GM12878 (cell line): ENCODE measurements at regions not wholly inside any gene's neighbourhood (a gene's known extent, or its start where the extent isn't known, plus 50 kb on each side); places are given as distances from the start of the nearest gene placed in this dataset.

Experiments
- ATAC-seq: fragments of 200-7000 bp; cut with Tn5 transposase; 3 replicates; pipeline ENCODE4 v1.9.1; 2020; ENCODE audit warnings: mild to moderate bottlenecking, moderate library complexity
- BruUV-seq: library from RNA; stranded (reverse); fragments of 400-500 nt; replicated peaks from 2 replicates; lab custom pipeline; 2021; lab: Mats Ljungman, UMichigan
- CTCF ChIA-PET: fragments of 300-600 bp; sonication (Branson Sonifier 250); formaldehyde crosslinking; extraction: SDS; loops from one replicate; lab custom pipeline; 2021; ENCODE audit warnings: inconsistent platforms; lab: Yijun Ruan, JAX
- POLR2A ChIA-PET: fragments of 350-600 bp; formaldehyde crosslinking; extraction: SDS; loops from one replicate; lab custom pipeline; 2021; ENCODE audit warnings: inconsistent platforms; lab: Charles Lee
- RAD21 ChIA-PET: fragments of 300-600 bp; sonication (Branson Sonifier 250); formaldehyde crosslinking; loops from one replicate; lab custom pipeline; 2023; ENCODE audit warnings: antibody characterized with exemption; ENCODE audit not compliant: unreplicated experiment; lab: Charles Lee
- SMC1A ChIA-PET: fragments of 300-600 bp; sonication (Branson Sonifier 250); formaldehyde crosslinking; loops from one replicate; lab custom pipeline; 2023; ENCODE audit not compliant: unreplicated experiment, uncharacterized antibody; lab: Charles Lee
- DNase-seq: peaks from one replicate; pipeline ENCODE4 v3.0.0-alpha.2; 2011; ENCODE audit warnings: low read depth, low spot score
- FAIRE-seq: peaks from 3 replicates; lab custom pipeline; 2011; peaks lifted over from hg19 to GRCh38; lab: Jason Lieb, UNC
- H2AFZ ChIP-seq: 2 replicates; pipeline ENCODE4 v1.6.0; 2011; ENCODE audit warnings: low read depth, low read length, control low read depth; ENCODE audit not compliant: control insufficient read depth
- H3K27ac ChIP-seq: 2 replicates; pipeline ENCODE4 v1.5.1; 2011; ENCODE audit warnings: control low read depth; ENCODE audit not compliant: control insufficient read depth, insufficient read depth
- H3K27me3 ChIP-seq, 2 experiments: replicated peaks in 1 of 2; 2 replicates each; pipeline versions ENCODE4 v1.6.0 to v1.6.1; 2011; ENCODE audit warnings: low read length in 1 of 2; ENCODE audit not compliant: control insufficient read depth in 2 of 2, insufficient read depth in 2 of 2
- H3K36me3 ChIP-seq, 2 experiments: 2 replicates each; pipeline ENCODE4 v1.5.1; 2011; ENCODE audit warnings: low read length in 1 of 2; ENCODE audit not compliant: control insufficient read depth in 2 of 2, insufficient read depth in 2 of 2
- H3K4me1 ChIP-seq: 2 replicates; pipeline ENCODE4 v1.6.1; 2011; ENCODE audit warnings: mild to moderate bottlenecking, low read length, moderate library complexity, mixed read lengths; ENCODE audit not compliant: control insufficient read depth, insufficient read depth
- H3K4me2 ChIP-seq: 2 replicates; pipeline ENCODE4 v1.6.0; 2011; ENCODE audit warnings: control low read depth; ENCODE audit not compliant: control insufficient read depth, insufficient read depth
- H3K4me3 ChIP-seq: fragments of 200-600 bp; sonication (generic); 2 replicates; pipeline ENCODE4 v1.5.1; 2016
- H3K79me2 ChIP-seq: 2 replicates; pipeline ENCODE4 v1.6.0; 2011; ENCODE audit warnings: low read length; ENCODE audit not compliant: control insufficient read depth, insufficient read depth
- H3K9ac ChIP-seq: 2 replicates; pipeline ENCODE4 v1.8.0; 2011; ENCODE audit warnings: low read length, control low read depth, mixed read lengths; ENCODE audit not compliant: control insufficient read depth, insufficient read depth
- H3K9me3 ChIP-seq: replicated peaks from 3 replicates; pipeline ENCODE4 v1.5.1; 2011; ENCODE audit warnings: mild to moderate bottlenecking, low read length; ENCODE audit not compliant: control insufficient read depth, insufficient read depth
- H4K20me1 ChIP-seq: 2 replicates; pipeline ENCODE4 v1.6.0; 2011; ENCODE audit not compliant: control insufficient read depth, insufficient read depth
- BMI1 ChIP-seq: fragments of 450-650 bp; IDR thresholded peaks from 2 replicates; pipeline ENCODE4 v1.6.1; 2016; ENCODE audit warnings: mild to moderate bottlenecking, moderate library complexity, borderline replicate concordance
- CBX3 ChIP-seq: fragments of 200-600 bp; sonication (generic); IDR thresholded peaks from 2 replicates; pipeline ENCODE4 v1.6.1; 2016; ENCODE audit warnings: low read depth, borderline replicate concordance
- CHD1 ChIP-seq: IDR thresholded peaks from 2 replicates; pipeline ENCODE4 v1.6.1; 2012; ENCODE audit warnings: low read depth, low read length, improper control_type of control experiment
- EED ChIP-seq: sonication (generic); IDR thresholded peaks from 2 replicates; pipeline ENCODE4 v1.6.1; 2016; ENCODE audit warnings: antibody characterized with exemption, low read depth
- EGR1 ChIP-seq, 2 experiments: IDR thresholded peaks; 1 replicate in 1 of 2; 2 replicates in 1 of 2; pipeline ENCODE4 v1.6.1; 2011 to 2012; ENCODE audit warnings: low read depth in 2 of 2, low read length in 2 of 2, borderline replicate concordance in 1 of 2, mild to moderate bottlenecking in 1 of 2, moderate library complexity in 1 of 2
- EZH2 ChIP-seq: IDR thresholded peaks from 2 replicates; pipeline ENCODE4 v1.6.1; 2012; ENCODE audit warnings: low read depth, mild to moderate bottlenecking, control low read depth, inconsistent platforms, low read length, borderline replicate concordance; ENCODE audit not compliant: control insufficient read depth
- JUNB ChIP-seq: IDR thresholded peaks from 2 replicates; pipeline ENCODE4 v1.6.1; 2016; ENCODE audit warnings: antibody characterized with exemption, mild to moderate bottlenecking
- MYC ChIP-seq: IDR thresholded peaks from 2 replicates; pipeline ENCODE4 v1.6.1; 2011; ENCODE audit warnings: mild to moderate bottlenecking, low read length, moderate library complexity, inconsistent platforms; ENCODE audit not compliant: insufficient read depth, insufficient replicate concordance, insufficient read length, severe bottlenecking
- NBN ChIP-seq: fragments of 450-650 bp; IDR thresholded peaks from 2 replicates; pipeline ENCODE4 v1.6.1; 2016
- NFYA ChIP-seq: IDR thresholded peaks from 2 replicates; pipeline ENCODE4 v1.6.1; 2011; ENCODE audit warnings: low read depth, mild to moderate bottlenecking, low read length, improper control_type of control experiment, borderline replicate concordance
- SP1 ChIP-seq: IDR thresholded peaks from one replicate; pipeline ENCODE4 v1.6.1; 2011; ENCODE audit warnings: low read depth, low read length
- SREBF2 ChIP-seq: IDR thresholded peaks from 2 replicates; pipeline ENCODE4 v1.6.1; 2012; ENCODE audit warnings: mild to moderate bottlenecking, low read length
- TAF1 ChIP-seq: IDR thresholded peaks from 2 replicates; pipeline ENCODE4 v1.6.1; 2011; ENCODE audit warnings: mild to moderate bottlenecking, low read depth, low read length, borderline replicate concordance
- TCF3 ChIP-seq: IDR thresholded peaks from 2 replicates; pipeline ENCODE4 v1.6.1; 2012; ENCODE audit warnings: low read depth, mild to moderate bottlenecking, low read length, borderline replicate concordance; ENCODE audit not compliant: insufficient read depth
- ZNF207 ChIP-seq: fragments of 450-650 bp; IDR thresholded peaks from 2 replicates; pipeline ENCODE4 v1.6.1; 2014; ENCODE audit warnings: antibody characterized with exemption, mild to moderate bottlenecking, borderline replicate concordance
- ZNF274 ChIP-seq: IDR thresholded peaks from one replicate; pipeline ENCODE4 v1.8.0; 2011; ENCODE audit not compliant: insufficient read length, insufficient read depth
- WGBS: methylation state at CpG from one replicate; pipeline ENCODE4 v1.1.6; 2016; ENCODE audit warnings: low lambda C conversion rate; ENCODE audit not compliant: insufficient replicate concordance, insufficient coverage; ENCODE audit errors: missing lambda C conversion rate; 5-methylcytosine and 5-hydroxymethylcytosine counted together
- in situ Hi-C: fragments of 300-500 bp; cut with MboI; formaldehyde crosslinking; loops from 9 replicates; pipeline ENCODE4 v1.14.3; 2018; ENCODE audit warnings: mixed read lengths
- intact Hi-C: fragments of 100-400 bp; cut with micrococcal nuclease; formaldehyde crosslinking; loops from one replicate; pipeline ENCODE4 v1.14.2; 2022; ENCODE audit not compliant: unreplicated experiment

GRCh38 chr2:54373855-54374254 is 82.3 kb upstream of the SPTBN1 start:
- TF ChIP-seq EED: no peak
- no peak for TF ChIP-seq EGR1 (IDR thresholded peaks at IDR 0.05; ENCODE audit: borderline replicate concordance in 1 of 2, low read depth in 2 of 2, low read length in 2 of 2)
- TF ChIP-seq JUNB: peak; percentile 21; the same call in 1 of the 2 replicates
- no peaks in the 10 kb centered on the region; a peak in 1 of 4 replicates for H3K27me3 ChIP-seq
- WGBS: 18% methylated on average over 3 of the region's 3 CpGs
- H3K36me3 ChIP-seq: no peaks in the 10 kb centered on the region
- POLR2A ChIA-PET: no interaction called here
- H2AFZ ChIP-seq: no peak overlapping the region
- FAIRE-seq (no peak), ATAC-seq (no peak), DNase-seq (no peak)
- H4K20me1 ChIP-seq: no peaks in the 10 kb centered on the region
- H3K27ac ChIP-seq: no peak overlapping the region
- RAD21 ChIA-PET: no interaction called here
- no peaks in the 10 kb centered on the region for H3K4me1 ChIP-seq
- CTCF ChIA-PET: no interaction called here
- SMC1A ChIA-PET: no interaction called here
- intact Hi-C loops: no loop called here
- in situ Hi-C loops: no loop called here
- H3K4me3 ChIP-seq: no peak overlapping the region
- H3K9me3 ChIP-seq: no peaks in the 10 kb centered on the region
- no TSS peak for BruUV-seq
- no peaks in the 10 kb centered on the region for H3K79me2 ChIP-seq
- H3K4me2 ChIP-seq: no peak overlapping the region
- no peak overlapping the region for H3K9ac ChIP-seq

GRCh38 chr2:54374591-54375364 is 81.3 kb upstream of the SPTBN1 start:
- DNase-seq (no peak), FAIRE-seq (no peak), ATAC-seq (no peak)
- no peak overlapping the region for H3K27ac ChIP-seq
- H3K4me1 ChIP-seq: no peaks in the 10 kb centered on the region
- 57% methylated on average over 5 of the region's 5 CpGs for WGBS
- in situ Hi-C loops (no loop called here), intact Hi-C loops (no loop called here)
- no peak overlapping the region for H3K9ac ChIP-seq
- no peak overlapping the region for H2AFZ ChIP-seq
- ChIA-PET SMC1A (no interaction called here), CTCF (no interaction called here), POLR2A (no interaction called here), RAD21 (no interaction called here)
- no peak overlapping the region for H3K4me3 ChIP-seq
- H3K79me2 ChIP-seq: no peaks in the 10 kb centered on the region
- no peaks in the 10 kb centered on the region for H4K20me1 ChIP-seq
- BruUV-seq: no TSS peak
- H3K9me3 ChIP-seq: no peaks in the 10 kb centered on the region
- no peaks in the 10 kb centered on the region for H3K36me3 ChIP-seq
- TF ChIP-seq EGR1 (IDR thresholded peaks at IDR 0.05; ENCODE audit: borderline replicate concordance in 1 of 2, low read depth in 2 of 2, low read length in 2 of 2) (no peak), NFYA (no peak), ZNF207 (no peak), CBX3 (no peak), BMI1 (no peak), MYC (no peak), SREBF2 (no peak), NBN (no peak), TCF3 (no peak), TAF1 (no peak), CHD1 (no peak), ZNF274 (no peak), SP1 (no peak), EZH2 (no peak)
- no peak overlapping the region for H3K4me2 ChIP-seq
- no peaks in the 10 kb centered on the region; a peak in 1 of 4 replicates for H3K27me3 ChIP-seq
